ENCODE measurements at regions not wholly inside any gene's neighbourhood (a gene's known extent, or its start where the extent isn't known, plus 50 kb on each side); places are given as distances from the start of the nearest gene placed in this dataset.

GRCh38 chr15:36361351-36361870, 218.0 kb upstream of the CDIN1 start:
- no peak for TF ChIP-seq EZH2 (IDR thresholded peaks at IDR 0.05; ENCODE audit: insufficient read depth, low read length)
- Histone ChIP-seq H3K4me3 (ENCODE audit: insufficient read depth, low read depth, low read length) (no peak overlapping the region), H3K27ac (ENCODE audit: low read depth, low read length) (peak overlapping the region; percentile 61), H4K20me1 (ENCODE audit: insufficient read depth, low read length) (no peaks in the 10 kb centered on the region), H3K4me2 (ENCODE audit: low read length) (peak overlapping the region; percentile 67), H2AFZ (ENCODE audit: low read depth, low read length) (no peak overlapping the region), H3K79me2 (ENCODE audit: insufficient read depth, low read length) (no peaks in the 10 kb centered on the region), H3K27me3 (ENCODE audit: insufficient read depth, low read length) (no peaks in the 10 kb centered on the region), H3K4me1 (ENCODE audit: insufficient read depth, low read length) (peaks cover 45% of the 10 kb centered on the region), H3K9ac (ENCODE audit: low read length) (peak overlapping the region; percentile 18), H3K9me3 (ENCODE audit: insufficient read depth, low read depth, low read length) (no peaks in the 10 kb centered on the region), H3K36me3 (ENCODE audit: insufficient read depth, low read length) (no peaks in the 10 kb centered on the region)
- peak overlapping the region; percentile 47 for H3K4me3 Mint-ChIP-seq (ENCODE audit: unreplicated experiment)
- peak; percentile 65 for DNase-seq (ENCODE audit: low read depth)
- peak; percentile 62 for FAIRE-seq
- H3K4me1 Mint-ChIP-seq (ENCODE audit: low read depth, unreplicated experiment), result peaks cover 61% of the 10 kb centered on the region
- no peaks in the 10 kb centered on the region for H3K27me3 Mint-ChIP-seq (ENCODE audit: low read depth, unreplicated experiment)
- H3K9me3 Mint-ChIP-seq (ENCODE audit: unreplicated experiment), result no peaks in the 10 kb centered on the region
- H3K27ac Mint-ChIP-seq (ENCODE audit: unreplicated experiment), result peak overlapping the region; percentile 95
- H3K36me3 Mint-ChIP-seq (ENCODE audit: low read depth, unreplicated experiment), result peaks cover 2% of the 10 kb centered on the region

- peaks cover 50% of the 10 kb centered on the region for H3K4me1 Mint-ChIP-seq (ENCODE audit: low read depth, unreplicated experiment)
- Histone ChIP-seq H3K9me3 (ENCODE audit: insufficient read depth, low read depth, low read length) (no peaks in the 10 kb centered on the region), H3K27me3 (ENCODE audit: insufficient read depth, low read length) (no peaks in the 10 kb centered on the region), H3K4me1 (ENCODE audit: insufficient read depth, low read length) (peaks cover 34% of the 10 kb centered on the region), H3K36me3 (ENCODE audit: insufficient read depth, low read length) (no peaks in the 10 kb centered on the region), H3K4me3 (ENCODE audit: insufficient read depth, low read depth, low read length) (no peak overlapping the region), H3K79me2 (ENCODE audit: insufficient read depth, low read length) (no peaks in the 10 kb centered on the region), H3K9ac (ENCODE audit: low read length) (peak overlapping the region; percentile 8), H2AFZ (ENCODE audit: low read depth, low read length) (peak overlapping the region; percentile 12), H3K4me2 (ENCODE audit: low read length) (peak overlapping the region; percentile 11), H4K20me1 (ENCODE audit: insufficient read depth, low read length) (no peaks in the 10 kb centered on the region), H3K27ac (ENCODE audit: low read depth, low read length) (peak overlapping the region; percentile 39)
- FAIRE-seq (peak; percentile 84), DNase-seq (ENCODE audit: low read depth) (peak; percentile 77)
- H3K27ac Mint-ChIP-seq (ENCODE audit: unreplicated experiment), result peak overlapping the region; percentile 95
- H3K27me3 Mint-ChIP-seq (ENCODE audit: low read depth, unreplicated experiment), result no peaks in the 10 kb centered on the region
- H3K36me3 Mint-ChIP-seq (ENCODE audit: low read depth, unreplicated experiment), result peaks cover 2% of the 10 kb centered on the region
- peak overlapping the region; percentile 6 for H3K4me3 Mint-ChIP-seq (ENCODE audit: unreplicated experiment)
- TF ChIP-seq EZH2 (IDR thresholded peaks at IDR 0.05; ENCODE audit: insufficient read depth, low read length) (no peak), CTCF (IDR thresholded peaks at IDR 0.05; ENCODE audit: insufficient read depth, low read depth, low read length) (no peak)
- H3K9me3 Mint-ChIP-seq (ENCODE audit: unreplicated experiment), result no peaks in the 10 kb centered on the region
Measured at GRCh38 chr15:36362509-36362915, 216.9 kb upstream of the CDIN1 start.

DNA sequence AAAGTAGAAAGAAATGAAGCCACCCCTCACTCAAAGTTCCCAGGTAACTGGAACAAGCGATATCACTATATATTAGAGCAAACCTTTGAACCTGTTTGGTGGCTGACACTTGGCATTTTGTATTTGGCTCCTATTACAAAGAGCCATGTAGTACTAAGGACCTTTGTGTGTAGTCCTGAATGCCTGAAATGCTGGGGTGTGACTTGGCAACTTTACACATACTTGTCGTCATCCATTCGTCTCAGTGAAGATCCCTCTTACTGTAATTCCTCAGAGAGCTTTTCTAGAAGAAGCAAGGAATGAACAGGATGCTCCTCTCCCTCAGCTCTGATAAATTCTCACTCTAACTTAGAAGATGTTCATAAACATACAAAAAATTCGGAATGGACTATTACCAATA, 216.1 kb upstream of the CDIN1 start:
- Histone ChIP-seq H3K4me1 (ENCODE audit: insufficient read depth, low read length) (peaks cover 25% of the 10 kb centered on the region), H3K4me3 (ENCODE audit: insufficient read depth, low read depth, low read length) (no peak overlapping the region), H4K20me1 (ENCODE audit: insufficient read depth, low read length) (no peaks in the 10 kb centered on the region), H3K27ac (ENCODE audit: low read depth, low read length) (peak overlapping the region; percentile 39), H3K36me3 (ENCODE audit: insufficient read depth, low read length) (no peaks in the 10 kb centered on the region), H3K9ac (ENCODE audit: low read length) (no peak overlapping the region), H3K4me2 (ENCODE audit: low read length) (no peak overlapping the region), H3K79me2 (ENCODE audit: insufficient read depth, low read length) (no peaks in the 10 kb centered on the region), H3K27me3 (ENCODE audit: insufficient read depth, low read length) (no peaks in the 10 kb centered on the region), H2AFZ (ENCODE audit: low read depth, low read length) (peak overlapping the region; percentile 7), H3K9me3 (ENCODE audit: insufficient read depth, low read depth, low read length) (no peaks in the 10 kb centered on the region)
- FAIRE-seq (no peak), DNase-seq (ENCODE audit: low read depth) (peak; percentile 84)
- Mint-ChIP-seq H3K27me3 (ENCODE audit: low read depth, unreplicated experiment) (no peaks in the 10 kb centered on the region), H3K4me1 (ENCODE audit: low read depth, unreplicated experiment) (peaks cover 41% of the 10 kb centered on the region), H3K4me3 (ENCODE audit: unreplicated experiment) (no peak overlapping the region), H3K27ac (ENCODE audit: unreplicated experiment) (peak overlapping the region; percentile 95), H3K9me3 (ENCODE audit: unreplicated experiment) (no peaks in the 10 kb centered on the region), H3K36me3 (ENCODE audit: low read depth, unreplicated experiment) (peaks cover 2% of the 10 kb centered on the region)
- TF ChIP-seq EZH2 (IDR thresholded peaks at IDR 0.05; ENCODE audit: insufficient read depth, low read length) (no peak), CTCF (IDR thresholded peaks at IDR 0.05; ENCODE audit: insufficient read depth, low read depth, low read length) (no peak)

All from astrocyte (in vitro differentiated cells and primary cell).